GM21360 (cell line): ENCODE measurements at regions not wholly inside any gene's neighbourhood (a gene's known extent, or its start where the extent isn't known, plus 50 kb on each side); places are given as distances from the start of the nearest gene placed in this dataset.
"Not testable (repeated sequence)": the region's sequence is repeated elsewhere in the genome, so short reads cannot be mapped to it uniquely, and the experiment has no call there.

Source experiments
- ATAC-seq: cut with Tn5 transposase; IDR thresholded peaks from one replicate; pipeline ENCODE4 v1.9.1; 2021; ENCODE audit warnings: mild to moderate bottlenecking, moderate library complexity; ENCODE audit not compliant: unreplicated experiment

DNA sequence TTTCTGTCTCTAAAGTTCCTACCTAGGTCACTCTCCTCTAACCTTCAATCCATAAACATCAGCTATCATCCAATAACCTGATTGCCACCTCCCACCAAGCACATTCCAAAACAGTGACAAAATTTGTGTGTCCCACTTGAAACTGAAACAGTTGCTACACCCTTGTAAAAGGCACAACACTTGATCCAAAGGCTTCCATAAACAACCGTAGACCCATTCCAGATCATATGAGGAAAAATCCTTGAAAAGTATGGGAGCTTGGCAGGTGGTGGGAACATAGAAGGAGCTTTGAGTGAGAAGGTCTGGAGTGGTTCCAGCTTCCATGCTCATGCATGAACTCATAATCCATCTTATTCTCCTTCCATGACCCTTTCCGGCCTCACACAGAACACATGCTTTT lies 82.0 kb upstream of the ATP1A1 start:
- no peak for ATAC-seq

DNA sequence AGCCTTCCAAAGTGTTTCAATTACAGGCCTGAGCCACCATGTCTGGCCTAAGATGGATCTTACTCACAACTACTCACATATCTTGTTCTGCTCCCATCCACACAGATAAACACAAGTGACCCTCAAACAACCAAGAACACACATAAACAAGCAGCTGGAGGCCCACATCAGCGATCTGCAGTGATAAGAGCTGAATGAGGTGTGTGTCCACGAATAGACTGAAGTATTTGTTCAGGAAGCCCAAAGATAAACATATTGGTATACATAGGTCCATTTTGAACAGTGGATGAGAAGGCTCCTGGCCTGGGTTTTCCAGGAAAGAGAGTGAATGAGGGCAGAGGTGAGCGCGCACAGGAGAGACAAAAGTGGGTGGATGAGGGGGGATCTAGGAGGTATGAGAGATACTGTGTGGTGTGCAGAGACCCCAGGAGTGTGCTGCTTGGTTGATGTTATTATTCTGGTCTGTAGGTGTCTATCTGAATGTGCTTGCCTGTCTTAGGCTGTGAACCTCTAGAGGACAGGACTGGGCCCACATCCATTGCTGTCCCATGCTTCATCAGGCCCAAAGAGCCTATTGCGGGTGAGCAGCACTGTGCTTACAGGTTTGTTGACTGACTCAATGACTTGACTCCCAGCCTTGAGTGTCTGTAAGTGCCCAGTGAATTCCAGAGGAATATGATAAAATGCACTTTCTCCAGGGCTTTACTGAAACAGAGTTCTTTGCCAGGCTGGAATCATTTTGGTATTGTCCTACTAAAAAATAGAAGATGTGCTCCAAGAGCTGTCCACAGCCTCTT lies 79.9 kb upstream of the ATP1A1 start:
- ATAC-seq: no peak

DNA sequence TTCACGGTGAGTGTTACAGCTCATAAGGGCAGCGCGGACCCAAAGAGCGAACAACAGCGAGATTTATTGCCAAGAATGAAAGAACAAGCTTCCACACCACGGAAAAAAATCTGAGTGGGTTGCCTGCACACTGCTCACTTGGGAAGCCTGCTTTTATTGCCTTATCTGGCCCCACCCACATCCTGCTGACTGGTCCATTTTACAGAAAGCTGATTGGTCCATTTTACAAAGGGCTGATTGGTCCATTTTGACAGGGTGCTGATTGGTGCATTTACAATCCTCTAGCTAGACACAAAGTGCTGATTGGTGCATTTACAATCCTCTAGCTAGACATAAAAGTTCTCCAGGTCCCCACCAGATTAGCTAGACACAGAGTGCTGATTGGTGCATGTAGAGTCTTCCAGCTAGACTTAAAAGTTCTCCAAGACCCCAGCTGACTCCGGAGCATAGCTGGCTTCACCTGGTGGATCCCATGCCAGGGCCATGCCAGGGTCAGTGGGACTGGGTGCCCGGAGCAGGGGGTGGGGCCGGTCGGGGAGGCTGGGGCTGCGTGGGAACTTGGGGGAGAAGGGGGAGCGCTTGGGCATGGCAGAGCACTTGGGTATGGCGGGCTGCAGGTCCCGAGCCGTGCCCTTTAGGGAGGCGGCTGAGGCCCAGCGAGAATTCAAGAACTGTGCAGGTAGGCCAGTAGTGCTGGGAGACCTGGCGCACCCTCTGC lies 75.4 kb upstream of the ATP1A1 start:
- ATAC-seq: no peak

DNA sequence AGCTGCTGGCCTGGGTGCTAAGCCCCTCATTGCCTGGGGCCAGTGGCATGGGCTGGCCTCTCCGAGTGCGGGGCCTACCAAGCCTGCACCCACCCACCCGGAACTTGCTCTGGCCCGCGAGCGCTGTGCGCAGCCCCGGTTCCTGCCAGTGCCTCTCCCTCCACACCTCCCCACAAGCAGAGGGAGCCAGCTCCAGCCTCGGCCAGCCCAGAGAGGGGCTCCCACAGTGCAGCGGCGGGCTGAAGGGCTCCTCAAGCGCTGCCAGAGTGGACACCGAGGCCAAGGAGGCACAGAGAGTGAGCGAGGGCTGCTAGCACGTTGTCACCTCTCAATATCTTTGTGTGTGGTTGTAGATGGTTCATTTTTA lies 74.8 kb upstream of the ATP1A1 start:
- ATAC-seq: not testable (repeated sequence)

DNA sequence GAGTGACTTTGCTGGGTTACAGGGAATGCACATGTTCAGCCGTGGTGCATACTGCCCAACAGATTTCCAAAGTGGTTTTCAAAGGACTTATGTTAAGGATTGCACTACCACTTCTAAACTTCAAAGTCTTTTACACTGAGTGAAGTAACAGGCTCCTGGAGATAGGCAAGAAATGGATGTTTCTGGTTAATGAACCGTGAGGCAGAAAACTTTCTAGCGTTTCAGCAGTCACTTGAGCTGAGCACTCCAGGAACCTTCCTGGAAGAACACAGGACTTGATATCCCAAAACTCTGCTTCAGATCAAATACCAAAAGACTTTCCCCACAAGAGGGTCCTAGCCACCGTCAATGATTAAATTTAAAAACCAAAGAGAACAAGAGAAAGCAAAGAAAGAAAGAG lies 74.3 kb upstream of the ATP1A1 start:
- no peak for ATAC-seq

DNA sequence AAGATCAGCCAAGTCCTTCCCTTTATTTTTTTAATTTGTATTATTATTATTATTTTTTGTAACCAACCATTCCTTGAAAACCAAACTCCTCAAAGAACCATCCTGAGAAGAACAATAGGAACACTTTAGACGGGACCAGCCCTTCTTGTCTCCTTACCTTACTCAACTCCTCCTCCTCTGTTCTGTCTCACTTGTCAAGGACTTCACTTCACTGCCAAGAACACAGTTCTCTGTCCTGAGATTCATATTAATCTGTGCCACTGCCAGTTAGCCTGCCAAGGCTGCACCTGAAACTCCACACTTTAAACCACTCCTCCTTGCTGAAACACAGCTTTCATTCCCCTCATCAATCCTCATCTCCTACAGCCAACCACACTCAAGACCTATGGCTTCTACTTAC lies 73.8 kb upstream of the ATP1A1 start:
- ATAC-seq: no peak

DNA sequence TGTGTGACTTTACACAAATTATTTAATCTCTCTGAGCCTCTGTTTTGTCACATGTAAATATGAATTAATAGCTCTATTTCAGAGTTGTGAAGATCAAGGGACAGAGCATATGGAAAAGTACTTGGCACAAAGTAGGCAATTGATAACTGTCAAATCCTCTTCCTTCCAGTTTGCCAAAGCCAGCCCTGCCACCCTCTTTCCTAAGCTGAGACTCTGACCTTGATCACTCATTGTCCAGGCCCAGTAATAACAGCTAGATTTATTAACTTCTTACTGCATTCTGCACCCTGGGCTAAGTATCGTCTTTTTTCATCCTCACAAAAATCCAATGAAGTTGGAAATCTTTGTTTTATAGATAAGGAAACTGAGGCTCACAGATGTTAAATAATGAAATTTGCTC lies 70.8 kb upstream of the ATP1A1 start:
- ATAC-seq: no peak

DNA sequence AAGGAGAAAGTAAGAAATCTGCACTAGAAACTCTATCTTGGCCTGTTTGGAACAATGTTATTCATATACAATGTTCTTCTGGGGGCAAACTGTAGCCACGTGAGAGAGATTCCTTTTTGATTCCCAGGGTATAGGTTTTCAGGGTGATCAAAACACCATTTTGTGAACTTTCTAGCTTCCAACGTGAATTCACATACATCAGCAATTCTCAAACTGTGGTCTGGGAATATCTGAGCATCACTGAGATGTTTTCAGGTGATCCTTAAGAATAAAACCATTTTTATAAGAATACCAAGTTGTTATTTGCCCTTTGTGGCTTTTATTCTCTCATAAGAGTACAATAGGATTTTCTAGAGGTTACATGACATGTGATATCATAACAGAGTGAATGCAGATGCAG lies 66.9 kb upstream of the ATP1A1 start:
- no peak for ATAC-seq

DNA sequence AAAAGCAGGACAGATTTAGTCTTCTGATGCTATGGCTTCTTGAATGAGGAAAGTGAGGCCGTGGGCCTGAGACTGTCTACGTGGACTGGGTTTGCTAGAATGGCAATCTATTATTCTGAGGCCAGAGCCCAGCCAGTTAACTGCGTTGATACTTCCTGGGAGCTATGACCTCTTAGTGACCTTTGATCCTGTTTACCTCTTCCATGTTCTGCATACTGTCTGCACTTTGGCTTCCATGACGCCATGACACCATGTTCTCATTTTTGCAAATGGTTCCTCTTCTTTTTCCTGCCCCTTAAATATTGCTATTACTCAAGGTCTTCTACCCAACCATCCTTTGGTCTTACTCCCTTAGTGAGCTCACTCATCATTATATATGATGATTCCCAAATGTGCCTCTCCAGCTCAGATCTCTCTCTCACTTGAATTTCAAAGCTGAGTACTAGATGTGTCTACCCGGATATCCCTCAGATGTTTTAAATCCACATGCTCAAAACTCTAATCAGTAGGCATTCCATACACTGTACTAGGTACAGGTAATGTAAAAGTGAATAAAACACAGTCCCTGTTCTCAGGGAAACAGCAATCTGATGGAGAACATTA lies 66.1 kb upstream of the ATP1A1 start:
- no peak for ATAC-seq

DNA sequence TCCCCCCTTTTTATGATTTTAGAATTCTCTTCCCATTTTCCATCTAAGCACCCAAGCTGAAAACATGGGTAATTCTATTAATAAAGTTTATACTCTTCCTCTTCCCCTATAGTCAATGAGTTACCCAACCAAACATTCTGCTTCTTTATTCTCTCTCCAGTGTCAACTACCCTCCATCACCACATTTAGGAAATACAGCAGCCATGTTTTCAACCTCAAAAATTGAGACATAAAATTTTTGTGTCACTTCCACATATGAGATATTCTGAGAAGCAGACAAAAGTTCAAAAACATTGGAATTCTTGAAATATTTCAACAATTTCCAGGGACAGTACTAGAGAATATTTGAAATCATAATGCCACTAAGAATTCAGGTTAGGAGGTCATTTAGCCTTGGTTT lies 64.8 kb upstream of the ATP1A1 start:
- ATAC-seq: no peak

DNA sequence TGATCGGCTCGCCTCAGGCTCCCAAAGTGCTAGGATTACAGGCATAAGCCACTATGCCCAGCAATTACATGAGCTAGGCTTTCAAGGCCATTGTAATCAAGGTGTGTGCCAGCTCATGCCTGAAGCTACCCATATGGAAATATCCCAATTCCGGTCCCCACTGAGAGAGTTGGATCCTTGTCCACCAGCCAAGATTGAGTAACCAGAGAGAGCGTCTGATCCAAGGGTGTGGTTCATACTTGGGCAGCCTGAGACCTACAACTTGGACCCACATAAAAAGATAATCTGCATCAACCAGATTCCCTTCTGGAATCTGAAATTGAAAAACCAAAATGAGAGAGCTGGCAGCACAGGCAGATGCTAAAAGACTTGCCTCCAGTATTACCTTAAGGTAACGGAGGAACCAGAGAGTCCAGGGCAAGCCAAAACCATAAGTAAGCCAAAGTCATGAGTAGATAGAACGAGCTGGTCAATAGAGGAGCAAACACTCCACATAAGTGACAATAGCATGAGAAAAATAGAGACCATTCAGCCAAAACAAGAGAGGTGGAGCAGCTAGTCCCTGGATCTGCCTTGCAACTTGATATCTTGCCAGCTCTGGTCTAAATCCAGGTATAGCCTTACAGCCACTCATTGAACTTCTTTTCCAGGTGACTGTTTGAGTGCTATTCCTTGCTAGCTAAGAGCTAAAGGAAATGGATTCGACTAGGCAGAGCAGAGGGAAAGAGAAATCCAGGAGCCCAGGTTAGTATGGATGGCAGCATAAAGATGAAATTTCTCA lies 63.8 kb upstream of the ATP1A1 start:
- ATAC-seq: no peak

DNA sequence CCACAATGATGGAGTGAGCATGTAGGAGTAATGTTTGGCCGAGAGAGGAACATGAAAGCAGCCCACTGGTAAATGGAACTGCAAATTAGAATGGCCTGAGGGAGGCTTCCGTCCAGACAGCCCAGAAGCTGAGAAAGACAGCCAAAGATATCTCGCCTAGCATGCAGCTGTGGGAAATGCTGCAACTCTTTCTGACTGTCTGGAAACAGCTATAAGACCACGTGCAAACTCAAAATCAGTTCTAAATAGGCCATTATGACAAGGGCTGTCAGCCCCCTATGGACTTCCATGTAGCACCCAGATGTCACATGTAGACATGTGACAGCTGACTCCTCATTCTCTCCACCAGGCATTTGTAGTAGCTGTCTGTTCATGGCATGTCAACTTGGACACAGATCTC lies 62.9 kb upstream of the ATP1A1 start:
- no peak for ATAC-seq

DNA sequence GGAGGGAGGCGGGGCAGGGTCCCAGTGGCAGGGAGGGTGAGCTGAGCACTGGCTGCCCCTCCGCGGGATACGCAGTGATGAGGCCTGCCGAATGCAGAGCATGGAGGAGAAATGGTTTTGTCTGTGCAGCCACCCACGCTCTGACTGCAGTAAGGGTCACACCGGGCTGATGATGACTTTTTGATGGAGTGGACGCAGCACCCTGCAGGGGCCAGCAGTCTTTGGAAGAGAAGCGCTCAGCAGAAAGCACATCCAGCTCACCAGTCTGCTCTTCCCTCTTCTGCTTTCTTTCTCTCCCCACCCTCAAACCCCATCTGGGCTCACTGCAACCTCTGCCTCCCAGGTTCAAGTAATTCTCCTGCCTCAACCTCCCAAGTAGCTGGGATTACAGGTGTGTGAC lies 61.9 kb upstream of the ATP1A1 start:
- no peak for ATAC-seq

DNA sequence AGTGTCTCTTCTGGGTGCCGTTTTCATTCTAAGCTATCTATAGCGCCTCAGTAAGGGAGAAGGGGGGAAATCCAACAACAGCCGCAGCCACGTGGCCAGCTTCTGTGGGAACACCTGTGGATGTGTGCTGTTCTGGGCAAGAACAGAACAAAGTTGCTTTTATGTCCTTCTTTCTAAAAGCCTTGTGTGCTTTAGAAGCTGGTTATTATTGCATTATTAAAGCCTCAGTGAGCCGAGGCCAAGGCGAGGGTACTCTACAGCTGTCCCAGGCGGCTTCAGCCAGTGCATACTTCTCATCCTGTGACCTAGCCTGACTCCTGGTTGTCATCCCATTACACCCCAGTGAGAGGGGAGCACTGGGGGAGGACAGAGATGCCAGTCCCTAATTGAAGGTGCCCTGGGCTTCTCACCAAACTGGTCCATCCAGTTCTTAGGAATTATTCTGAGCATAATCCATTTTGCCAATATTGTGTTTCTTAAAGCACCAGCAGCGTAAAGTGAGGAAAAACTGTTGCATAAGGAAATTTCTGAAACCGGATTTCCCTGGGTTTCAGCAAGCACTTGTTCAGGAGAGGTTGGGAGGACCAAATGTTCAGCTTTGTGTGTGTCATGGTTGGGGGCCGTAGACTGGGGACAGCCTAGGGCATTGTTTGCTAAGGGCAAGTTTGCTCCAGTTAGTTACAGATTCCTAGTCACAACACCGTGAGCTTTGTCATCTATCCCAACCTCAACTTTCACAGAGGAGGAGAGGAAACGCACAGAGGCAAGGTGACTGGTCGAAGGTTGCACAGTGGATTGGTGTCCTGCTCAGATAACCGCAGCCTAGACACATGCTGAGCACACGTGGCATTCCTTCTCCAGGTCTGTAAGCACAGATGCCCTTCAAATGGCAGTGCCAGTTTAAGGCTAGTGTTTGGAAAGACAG lies 61.0 kb upstream of the ATP1A1 start:
- ATAC-seq: no peak

DNA sequence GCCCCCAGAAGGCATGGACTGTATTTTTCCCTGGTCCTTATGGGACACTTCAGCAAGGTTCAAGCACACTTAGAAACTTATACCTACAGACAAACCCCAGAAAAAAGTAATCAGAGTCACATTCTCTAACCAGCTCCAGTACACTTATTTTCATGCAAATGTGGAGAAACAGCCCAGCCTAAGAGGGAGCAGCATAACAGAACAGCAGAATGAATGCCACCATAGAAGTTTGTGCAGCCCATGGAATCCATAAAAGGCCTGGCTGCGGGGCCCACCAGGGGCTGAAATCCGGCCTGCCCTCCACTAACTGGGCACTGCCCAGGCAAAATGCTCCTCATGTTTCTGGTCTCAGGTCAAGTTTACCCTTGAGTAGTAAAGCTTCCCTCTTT lies 60.4 kb upstream of the ATP1A1 start:
- no peak for ATAC-seq

DNA sequence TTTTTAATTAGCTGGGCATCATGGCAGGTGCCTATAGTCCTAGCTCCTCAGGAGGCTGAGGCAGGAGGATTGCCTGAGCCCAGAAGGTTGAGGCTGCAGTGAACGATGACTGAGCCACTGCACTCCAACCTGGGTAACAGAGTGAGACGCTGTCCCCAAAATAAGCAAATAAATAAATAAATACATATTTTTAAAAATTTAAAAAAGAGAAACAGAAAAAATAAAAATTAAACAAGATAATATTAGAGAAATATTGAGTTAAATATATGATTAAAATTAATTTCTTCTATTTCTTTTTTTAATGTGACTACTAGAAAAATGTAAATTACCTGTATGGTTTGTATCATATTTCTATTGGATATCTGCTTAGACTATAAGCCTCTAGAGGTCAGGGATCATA lies 59.3 kb upstream of the ATP1A1 start:
- no peak for ATAC-seq

DNA sequence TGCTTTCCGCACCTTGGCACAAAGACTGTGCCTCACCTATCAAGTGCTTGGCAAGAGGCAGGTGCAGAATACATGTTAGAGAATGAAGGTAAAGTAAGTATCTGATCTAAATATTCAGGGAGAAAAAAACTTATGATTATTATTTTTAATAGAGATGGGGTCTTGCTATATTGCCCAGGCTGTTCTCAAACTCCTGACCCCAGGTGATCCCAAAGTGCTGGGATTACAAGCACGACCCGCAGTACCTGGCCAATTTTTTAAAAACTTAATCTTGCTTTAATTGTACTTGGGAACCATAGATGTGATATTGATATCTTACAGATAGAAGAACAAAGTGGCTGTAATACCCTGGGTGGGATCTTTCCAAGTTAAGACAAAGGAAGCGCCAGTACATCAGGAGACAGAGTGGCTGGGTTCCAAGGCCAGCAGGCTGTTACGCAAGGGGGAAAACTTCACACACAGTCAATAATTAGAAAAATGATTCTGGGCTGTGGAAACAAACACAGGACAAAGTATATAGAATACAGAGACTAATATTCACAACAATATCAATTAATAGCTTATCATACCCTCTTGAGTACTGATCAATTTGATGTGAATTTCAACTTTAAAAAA lies 58.6 kb upstream of the ATP1A1 start:
- no peak for ATAC-seq

DNA sequence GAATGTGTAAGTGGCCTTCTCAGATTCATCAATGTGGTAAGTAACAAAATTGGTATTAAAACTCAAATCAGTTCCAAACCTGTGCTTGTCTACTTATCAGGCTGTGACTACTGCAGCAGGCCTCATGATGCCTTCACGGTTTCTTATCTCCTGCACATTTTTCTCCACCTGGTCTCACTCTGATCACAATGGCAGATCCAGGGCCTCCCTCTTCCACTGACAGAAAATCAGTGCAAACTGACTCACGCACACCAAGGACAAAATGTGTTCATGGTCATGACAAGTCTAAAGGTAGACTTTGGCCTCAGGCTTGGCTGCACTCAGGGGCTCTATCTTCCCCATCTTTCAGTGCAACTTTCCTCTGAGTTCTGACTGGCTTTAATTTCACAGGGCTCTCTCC lies 56.7 kb upstream of the ATP1A1 start:
- no peak for ATAC-seq

DNA sequence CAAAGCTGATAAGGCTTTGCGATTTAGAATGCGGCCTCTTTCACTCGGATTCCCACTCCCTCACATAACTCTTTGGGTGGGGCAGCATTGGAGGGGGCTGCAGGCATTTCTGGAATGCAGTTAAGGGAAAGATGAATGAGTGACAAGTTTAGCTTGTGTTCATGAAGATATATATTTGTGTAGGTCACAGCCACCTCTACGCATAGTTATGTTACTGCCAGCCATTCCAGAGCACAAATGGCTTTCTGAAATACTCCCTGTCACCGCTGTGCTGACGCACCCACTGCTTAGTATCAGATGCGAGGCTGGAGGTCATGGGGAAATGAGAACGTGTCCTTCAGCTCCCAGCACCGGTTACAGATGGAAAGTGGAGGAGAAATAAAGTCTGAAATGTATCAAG lies 54.1 kb upstream of the ATP1A1 start:
- no peak for ATAC-seq

DNA sequence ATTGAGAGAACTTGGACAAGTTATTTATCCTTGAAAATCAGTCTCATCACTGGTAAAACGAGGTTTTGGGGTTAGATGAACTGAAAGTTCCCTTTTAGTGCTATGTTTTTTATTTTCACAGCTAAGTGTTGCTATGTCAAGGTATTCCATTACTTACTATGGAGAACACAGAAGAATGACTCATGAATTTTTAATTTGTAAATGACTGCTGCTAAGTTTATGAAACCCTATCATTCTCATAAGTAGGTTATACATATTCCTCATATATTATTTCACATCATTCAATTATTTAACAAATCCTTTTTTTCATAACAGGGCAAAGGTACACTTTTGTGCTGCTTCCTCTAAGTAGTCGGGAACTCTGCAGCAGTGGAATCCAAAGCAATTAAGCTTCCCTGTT lies 52.2 kb upstream of the ATP1A1 start:
- no peak for ATAC-seq
